A549 (cell line): ENCODE measurements at regions not wholly inside any gene's neighbourhood (a gene's known extent, or its start where the extent isn't known, plus 50 kb on each side); places are given as distances from the start of the nearest gene placed in this dataset.

ENCODE experiments used
- ATAC-seq, 2 experiments: fragments of 200-7000 bp in 1 of 2; fragments of >200 bp in 1 of 2; cut with Nextera tagmentation in 1 of 2; cut with Tn5 transposase in 1 of 2; 3 replicates each; pipeline versions ENCODE4 v1.8.0 to v1.9.1; 2018 to 2020; ENCODE audit warnings: mild to moderate bottlenecking in 1 of 2, moderate library complexity in 1 of 2
- CTCF ChIA-PET: fragments of 300-600 bp; sonication (Branson Sonifier 250); formaldehyde crosslinking; extraction: SDS; loops from one replicate; lab custom pipeline; 2021; ENCODE audit warnings: antibody characterized with exemption, inconsistent platforms; lab: Yijun Ruan, JAX
- POLR2A ChIA-PET: fragments of 350-600 bp; formaldehyde crosslinking; extraction: SDS; loops from one replicate; lab custom pipeline; 2021; ENCODE audit warnings: antibody characterized with exemption, inconsistent platforms; lab: Yijun Ruan, JAX
- DNase-seq, 2 experiments: peaks; one replicate each; pipeline versions ENCODE4 v3.0.0 to v3.0.0-alpha.2; 2011 to 2016; ENCODE audit warnings: low read depth in 1 of 2, low spot score in 1 of 2
- FAIRE-seq: peaks from 2 replicates; lab custom pipeline; 2011; peaks lifted over from hg19 to GRCh38; lab: Jason Lieb, UNC
- H3K27ac ChIP-seq, 2 experiments: fragments of >200 bp; sonication (Bioruptor Twin); formaldehyde crosslinking; 3 replicates each; pipeline ENCODE4 v1.5.1; 2016 to 2017
- H3K4me1 ChIP-seq: fragments of >200 bp; sonication (Bioruptor Twin); formaldehyde crosslinking; 3 replicates; pipeline ENCODE4 v1.6.1; 2016
- H3K4me2 ChIP-seq: fragments of >200 bp; sonication (Bioruptor Twin); formaldehyde crosslinking; 3 replicates; pipeline ENCODE4 v1.6.1; 2016
- H3K4me3 ChIP-seq: fragments of >200 bp; sonication (Bioruptor Twin); formaldehyde crosslinking; 3 replicates; pipeline ENCODE4 v1.5.1; 2016
- H3K9me3 ChIP-seq: fragments of >200 bp; sonication (Bioruptor Twin); formaldehyde crosslinking; 3 replicates; pipeline ENCODE4 v1.6.1; 2016
- ATOH8 ChIP-seq: fragments of 250-450 bp; sonication (Bioruptor Pico); IDR thresholded peaks from 2 replicates; pipeline ENCODE4 v1.5.0; 2020; ENCODE audit warnings: low read depth, mild to moderate bottlenecking, moderate library complexity
- CHD4 ChIP-seq: fragments of 200-600 bp; sonication (generic); IDR thresholded peaks from 2 replicates; pipeline ENCODE4 v1.6.1; 2016; ENCODE audit warnings: antibody characterized with exemption, mild to moderate bottlenecking, borderline replicate concordance
- CTCF ChIP-seq: fragments of >200 bp; sonication (Bioruptor Twin); formaldehyde crosslinking; IDR thresholded peaks from 3 replicates; pipeline ENCODE4 v1.5.1; 2016
- EHF ChIP-seq: fragments of 250-450 bp; sonication (Bioruptor Pico); IDR thresholded peaks from 2 replicates; pipeline ENCODE4 v1.5.0; 2020; ENCODE audit warnings: mild to moderate bottlenecking
- EHMT2 ChIP-seq: fragments of 200-600 bp; sonication (generic); IDR thresholded peaks from 2 replicates; pipeline ENCODE4 v1.6.1; 2016; ENCODE audit warnings: antibody characterized with exemption, low read depth, mild to moderate bottlenecking, moderate library complexity
- EP300 ChIP-seq, 2 experiments: fragments of >200 bp; sonication (Bioruptor Twin); formaldehyde crosslinking; IDR thresholded peaks; 2 replicates in 1 of 2; 3 replicates in 1 of 2; pipeline ENCODE4 v1.6.1; 2016 to 2017
- ESRRA ChIP-seq: fragments of 150-350 bp; IDR thresholded peaks from 2 replicates; pipeline ENCODE4 v1.6.1; 2014; ENCODE audit warnings: mild to moderate bottlenecking, low read length, borderline replicate concordance
- FOXS1 ChIP-seq: fragments of 250-450 bp; sonication (Bioruptor Pico); IDR thresholded peaks from 2 replicates; pipeline ENCODE4 v1.5.0; 2020; ENCODE audit warnings: mild to moderate bottlenecking, moderate library complexity
- GATA3 ChIP-seq: IDR thresholded peaks from 2 replicates; pipeline ENCODE4 v1.6.1; 2012; ENCODE audit warnings: borderline replicate concordance
- HDAC2 ChIP-seq: fragments of 200-600 bp; sonication (generic); IDR thresholded peaks from 2 replicates; pipeline ENCODE4 v1.6.1; 2016
- HEYL ChIP-seq: fragments of 250-450 bp; sonication (Bioruptor Pico); IDR thresholded peaks from 2 replicates; pipeline ENCODE4 v1.8.0; 2021; ENCODE audit warnings: mild to moderate bottlenecking, moderate library complexity
- HOXB13 ChIP-seq: fragments of 250-450 bp; sonication (Bioruptor Pico); IDR thresholded peaks from 2 replicates; pipeline ENCODE4 v1.5.0; 2020; ENCODE audit warnings: low read depth, mild to moderate bottlenecking, moderate library complexity
- HOXB5 ChIP-seq: fragments of 250-450 bp; sonication (Bioruptor Pico); IDR thresholded peaks from 2 replicates; pipeline ENCODE4 v1.5.0; 2020; ENCODE audit warnings: mild to moderate bottlenecking, moderate library complexity
- JUN ChIP-seq, 2 experiments: fragments of >200 bp; sonication (Bioruptor Twin); formaldehyde crosslinking; IDR thresholded peaks; 2 replicates in 1 of 2; 3 replicates in 1 of 2; pipeline ENCODE4 v1.6.1; 2016 to 2017
- JUNB ChIP-seq: fragments of >200 bp; sonication (Bioruptor Twin); formaldehyde crosslinking; IDR thresholded peaks from 2 replicates; pipeline ENCODE4 v1.6.1; 2016
- KDM5A ChIP-seq: fragments of 200-600 bp; sonication (generic); IDR thresholded peaks from 2 replicates; pipeline ENCODE4 v1.6.1; 2016; ENCODE audit warnings: antibody characterized with exemption, mild to moderate bottlenecking
- MAFK ChIP-seq: fragments of 450-650 bp; IDR thresholded peaks from 2 replicates; pipeline ENCODE4 v1.6.1; 2014; ENCODE audit not compliant: partially characterized antibody
- MYC ChIP-seq: IDR thresholded peaks from 2 replicates; pipeline ENCODE4 v1.6.1; 2012; ENCODE audit warnings: mild to moderate bottlenecking, inconsistent platforms, low read length, improper control_type of control experiment, borderline replicate concordance
- NFE2L2 ChIP-seq: fragments of 150-350 bp; conservative IDR thresholded peaks from 2 replicates; pipeline ENCODE4 v1.6.1; 2014; ENCODE audit warnings: low read length
- NPAS2 ChIP-seq: fragments of 250-450 bp; sonication (Bioruptor Pico); IDR thresholded peaks from 2 replicates; pipeline ENCODE4 v1.8.0; 2022; ENCODE audit warnings: mild to moderate bottlenecking, moderate library complexity, borderline replicate concordance
- PHF8 ChIP-seq: fragments of 200-600 bp; sonication (generic); IDR thresholded peaks from 2 replicates; pipeline ENCODE4 v1.6.1; 2016; ENCODE audit warnings: low read depth, mild to moderate bottlenecking, antibody characterized with exemption, moderate library complexity, borderline replicate concordance
- TP53 ChIP-seq: fragments of 250-450 bp; sonication (Bioruptor Pico); IDR thresholded peaks from 2 replicates; pipeline ENCODE4 v1.5.0; 2021; ENCODE audit warnings: mild to moderate bottlenecking, moderate library complexity
- ZC3H11A ChIP-seq: fragments of 450-650 bp; IDR thresholded peaks from 2 replicates; pipeline ENCODE4 v1.6.1; 2014; ENCODE audit warnings: antibody characterized with exemption, mild to moderate bottlenecking
- ZSCAN20 ChIP-seq: fragments of 250-450 bp; sonication (Bioruptor Pico); IDR thresholded peaks from 2 replicates; pipeline ENCODE4 v1.8.0; 2022; ENCODE audit warnings: mild to moderate bottlenecking, moderate library complexity
- WGBS: methylation state at CpG from one replicate; pipeline ENCODE4 v1.1.6; 2017; ENCODE audit errors: missing lambda C conversion rate; 5-methylcytosine and 5-hydroxymethylcytosine counted together
- TF ChIP-seq, protein P1 (sequence below): fragments of 450-650 bp; IDR thresholded peaks from 2 replicates; pipeline ENCODE4 v1.6.1; 2014; ENCODE audit warnings: antibody characterized with exemption

DNA sequence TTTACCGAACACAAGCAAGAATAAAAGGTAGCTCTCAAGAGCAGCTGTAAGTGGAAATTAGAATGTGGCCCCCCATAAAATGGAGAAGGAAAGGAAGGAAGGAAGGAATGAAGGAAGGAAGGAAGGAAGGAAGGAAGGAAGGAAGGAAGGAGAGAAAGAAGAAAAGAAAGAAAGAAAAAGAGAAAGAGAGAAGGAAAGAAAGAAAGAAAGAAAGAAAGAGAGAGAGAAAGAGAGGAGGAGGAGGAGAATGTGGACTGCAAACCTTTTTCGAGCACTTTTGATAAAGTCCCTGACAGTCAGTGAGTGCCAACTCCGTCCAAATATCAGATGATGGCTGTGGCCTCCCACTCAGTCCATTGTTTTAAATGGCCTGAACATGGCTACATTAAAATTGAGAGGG is 53.8 kb upstream of the SNX2 start:
- no peak for DNase-seq
- ChIA-PET CTCF (no interaction called here), POLR2A (no interaction called here)
- Histone ChIP-seq H3K4me1 (no peaks in the 10 kb centered on the region), H3K27ac (no peak overlapping the region), H3K9me3 (no peaks in the 10 kb centered on the region), H3K4me3 (no peak overlapping the region), H3K4me2 (no peak overlapping the region)
- ATAC-seq: no peak
- FAIRE-seq: no peak
- TF ChIP-seq MYC (no peak), HDAC2 (no peak), HEYL (CRISPR knock-in tag) (no peak), CHD4 (no peak)
- TF ChIP-seq, protein P1, sequence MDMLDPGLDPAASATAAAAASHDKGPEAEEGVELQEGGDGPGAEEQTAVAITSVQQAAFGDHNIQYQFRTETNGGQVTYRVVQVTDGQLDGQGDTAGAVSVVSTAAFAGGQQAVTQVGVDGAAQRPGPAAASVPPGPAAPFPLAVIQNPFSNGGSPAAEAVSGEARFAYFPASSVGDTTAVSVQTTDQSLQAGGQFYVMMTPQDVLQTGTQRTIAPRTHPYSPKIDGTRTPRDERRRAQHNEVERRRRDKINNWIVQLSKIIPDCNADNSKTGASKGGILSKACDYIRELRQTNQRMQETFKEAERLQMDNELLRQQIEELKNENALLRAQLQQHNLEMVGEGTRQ: no peak
- 50% methylated on average over 3 of the region's 3 CpGs for WGBS

- H3K9me3 ChIP-seq: no peaks in the 10 kb centered on the region
- H3K27ac ChIP-seq: no peak overlapping the region
- CTCF ChIA-PET: no interaction called here
- no peak overlapping the region for H3K4me2 ChIP-seq
- WGBS: 63% methylated on average over 2 of the region's 2 CpGs
- TF ChIP-seq, protein P1: no peak
- TF ChIP-seq NFE2L2: no peak
- no peak for TF ChIP-seq TP53 (CRISPR knock-in tag)
- no peak for TF ChIP-seq GATA3
- no peak for TF ChIP-seq PHF8
- no peak for TF ChIP-seq ZC3H11A
- no peak for TF ChIP-seq FOXS1 (CRISPR knock-in tag)
- no peak for TF ChIP-seq JUN (IDR thresholded peaks at IDR 0.05)
- no peak for TF ChIP-seq EHMT2
- TF ChIP-seq ATOH8: no peak
- TF ChIP-seq JUNB: no peak
- no peak for TF ChIP-seq CHD4
- no peak for TF ChIP-seq EHF (CRISPR knock-in tag)
- no peak for TF ChIP-seq ESRRA
- TF ChIP-seq ZSCAN20 (CRISPR knock-in tag): no peak
- TF ChIP-seq EP300 (IDR thresholded peaks at IDR 0.05): no peak
- no peak for TF ChIP-seq MAFK
- TF ChIP-seq, all 56 proteins: peak for 0
- FAIRE-seq: no peak
- no peak for DNase-seq
- POLR2A ChIA-PET: no interaction called here
- Histone ChIP-seq H3K4me3 (no peak overlapping the region), H3K4me1 (peaks cover 5% of the 10 kb centered on the region; the same call in 1 of the 3 replicates)
- ATAC-seq: no peak
These were observed 52.5 kb upstream of the SNX2 start for GRCh38 chr5:122722341-122722740.

DNA sequence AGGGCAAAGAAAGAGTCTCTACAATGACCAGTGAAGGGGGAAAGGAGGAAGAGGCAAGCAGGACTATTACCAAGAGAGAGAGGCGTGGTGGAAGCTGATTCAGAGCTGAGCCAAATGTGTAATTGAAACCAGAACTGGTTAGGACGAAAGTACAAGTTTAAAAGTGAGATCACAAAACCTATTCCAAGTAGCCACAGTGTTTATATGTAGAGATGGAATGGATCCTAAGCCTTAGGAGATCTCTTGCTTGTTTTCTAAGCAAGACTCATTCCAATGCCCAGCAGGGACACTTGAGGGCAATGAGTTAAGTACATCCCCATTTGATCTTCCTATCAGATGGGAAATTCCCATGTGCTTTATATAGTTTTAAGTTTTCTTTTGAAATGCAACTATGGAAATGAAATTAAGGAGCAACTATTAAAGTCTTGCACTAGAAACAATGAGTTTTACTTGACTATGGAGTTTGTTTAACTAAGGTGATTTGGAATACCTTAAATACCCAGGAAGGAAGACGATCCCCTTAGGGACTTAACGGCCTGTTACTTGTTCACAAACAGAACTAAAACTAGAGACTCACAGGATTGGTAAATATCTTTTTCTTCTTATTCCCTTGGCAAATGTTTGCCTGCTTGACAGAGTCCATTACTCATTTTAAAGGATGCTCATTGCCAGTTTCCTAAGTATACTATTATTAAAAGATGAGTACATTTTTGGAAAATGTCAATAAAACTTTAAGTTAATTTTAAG is 51.1 kb upstream of the SNX2 start:
- no peaks in the 10 kb centered on the region for H3K9me3 ChIP-seq
- H3K4me3 ChIP-seq: no peak overlapping the region
- H3K4me1 ChIP-seq: peaks cover 9% of the 10 kb centered on the region; the same call in 1 of the 3 replicates
- ATAC-seq (no peak), DNase-seq (no peak), FAIRE-seq (no peak)
- no peak for TF ChIP-seq CTCF
- no peak for TF ChIP-seq NPAS2 (CRISPR knock-in tag)
- TF ChIP-seq EHF (CRISPR knock-in tag): no peak
- TF ChIP-seq HOXB5 (CRISPR knock-in tag): no peak
- TF ChIP-seq PHF8: no peak
- no peak for TF ChIP-seq KDM5A
- TF ChIP-seq HOXB13: no peak
- H3K4me2 ChIP-seq: no peak overlapping the region
- no peak overlapping the region for H3K27ac ChIP-seq
- ChIA-PET POLR2A (no interaction called here), CTCF (no interaction called here)
- WGBS: 50% methylated on average over 4 of the region's 4 CpGs
